Breast epithelium (tissue), 4 donors: ENCODE measurements at regions not wholly inside any gene's neighbourhood (a gene's known extent, or its start where the extent isn't known, plus 50 kb on each side); places are given as distances from the start of the nearest gene placed in this dataset.

ENCODE experiments used
- DNase-seq, 2 donors: peaks; one replicate each; pipeline ENCODE4 v3.0.0-alpha.2; 2019; ENCODE audit warnings: low spot score in 2 of 2
- H3K27ac ChIP-seq, 2 donors: fragments of 200-600 bp; sonication (generic) in 1 of 2; one replicate each; pipeline ENCODE4 v1.5.1; 2016 to 2019; ENCODE audit warnings: mild to moderate bottlenecking in 1 of 2
- H3K27me3 ChIP-seq, 2 donors: fragments of 200-600 bp; sonication (generic) in 1 of 2; one replicate each; pipeline versions ENCODE4 v1.5.1 to v1.6.0; 2017 to 2019; ENCODE audit warnings: control low read depth in 1 of 2, mild to moderate bottlenecking in 1 of 2
- H3K36me3 ChIP-seq: fragments of 200-600 bp; one replicate; pipeline ENCODE4 v1.5.1; 2019
- H3K4me1 ChIP-seq, 2 donors: fragments of 200-600 bp; sonication (generic); one replicate each; pipeline ENCODE4 v1.5.1; 2016 to 2019; ENCODE audit warnings: control low read depth in 1 of 2
- H3K4me3 ChIP-seq, 3 donors: fragments of 200-600 bp; sonication (generic); 1 replicate in 2 of 3; 2 replicates in 1 of 3; pipeline ENCODE4 v1.5.1; 2016 to 2019; ENCODE audit warnings: mild to moderate bottlenecking in 3 of 3, moderate library complexity in 2 of 3
- H3K9me3 ChIP-seq, 2 donors: fragments of 200-600 bp; sonication (generic) in 1 of 2; one replicate each; pipeline ENCODE4 v1.5.1; 2016 to 2019; ENCODE audit warnings: control low read depth in 1 of 2
- POLR2A ChIP-seq: fragments of 450-650 bp; IDR thresholded peaks from one replicate; pipeline ENCODE4 v1.6.1; 2016; ENCODE audit warnings: antibody characterized with exemption, mild to moderate bottlenecking, moderate library complexity
- POLR2AphosphoS5 ChIP-seq, 3 donors: sonication (generic); formaldehyde crosslinking; IDR thresholded peaks; one replicate each; pipeline ENCODE4 v1.6.1; 2017; ENCODE audit warnings: antibody characterized with exemption in 3 of 3
- intact Hi-C: fragments of 100-400 bp; cut with DNase I; formaldehyde crosslinking; loops from one replicate; pipeline ENCODE4 v1.15.1; 2023; ENCODE audit warnings: low total_unique reads
- TF ChIP-seq, protein P1 (sequence below), 3 donors: fragments of 450-650 bp; IDR thresholded peaks; one replicate each; pipeline ENCODE4 v1.5.1; 2016 to 2017; ENCODE audit warnings: antibody characterized with exemption in 3 of 3, mild to moderate bottlenecking in 3 of 3, moderate library complexity in 3 of 3

- DNase-seq, result no peak
- H3K27ac ChIP-seq, result peak overlapping the region in 1 of 2 donors; percentile 70
- no peaks in the 10 kb centered on the region for H3K27me3 ChIP-seq
- H3K4me3 ChIP-seq, result no peak overlapping the region
- H3K4me1 ChIP-seq, result no peaks in the 10 kb centered on the region
- intact Hi-C loops, result loop anchor here (1.0 kb wide), 1 partner anchor 18 kb away; no protein-coding TSS in a partner anchor
- TF ChIP-seq POLR2AphosphoS5 (IDR thresholded peaks at IDR 0.05) (peak in 1 of 3 donors; percentile 53), POLR2A (no peak)
- no peaks in the 10 kb centered on the region for H3K9me3 ChIP-seq
- no peaks in the 10 kb centered on the region for H3K36me3 ChIP-seq
Measured at GRCh38 chr2:12192762-12193161, 446.3 kb downstream of the LPIN1 start.

- Histone ChIP-seq H3K27ac (no peak overlapping the region), H3K4me1 (no peaks in the 10 kb centered on the region), H3K9me3 (no peaks in the 10 kb centered on the region), H3K4me3 (no peak overlapping the region), H3K27me3 (no peaks in the 10 kb centered on the region), H3K36me3 (no peaks in the 10 kb centered on the region)
- DNase-seq, result no peak
- intact Hi-C loops, result no loop called here
- TF ChIP-seq, protein P1, sequence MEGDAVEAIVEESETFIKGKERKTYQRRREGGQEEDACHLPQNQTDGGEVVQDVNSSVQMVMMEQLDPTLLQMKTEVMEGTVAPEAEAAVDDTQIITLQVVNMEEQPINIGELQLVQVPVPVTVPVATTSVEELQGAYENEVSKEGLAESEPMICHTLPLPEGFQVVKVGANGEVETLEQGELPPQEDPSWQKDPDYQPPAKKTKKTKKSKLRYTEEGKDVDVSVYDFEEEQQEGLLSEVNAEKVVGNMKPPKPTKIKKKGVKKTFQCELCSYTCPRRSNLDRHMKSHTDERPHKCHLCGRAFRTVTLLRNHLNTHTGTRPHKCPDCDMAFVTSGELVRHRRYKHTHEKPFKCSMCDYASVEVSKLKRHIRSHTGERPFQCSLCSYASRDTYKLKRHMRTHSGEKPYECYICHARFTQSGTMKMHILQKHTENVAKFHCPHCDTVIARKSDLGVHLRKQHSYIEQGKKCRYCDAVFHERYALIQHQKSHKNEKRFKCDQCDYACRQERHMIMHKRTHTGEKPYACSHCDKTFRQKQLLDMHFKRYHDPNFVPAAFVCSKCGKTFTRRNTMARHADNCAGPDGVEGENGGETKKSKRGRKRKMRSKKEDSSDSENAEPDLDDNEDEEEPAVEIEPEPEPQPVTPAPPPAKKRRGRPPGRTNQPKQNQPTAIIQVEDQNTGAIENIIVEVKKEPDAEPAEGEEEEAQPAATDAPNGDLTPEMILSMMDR (IDR thresholded peaks at IDR 0.05), result no peak
- TF ChIP-seq POLR2AphosphoS5 (IDR thresholded peaks at IDR 0.05) (no peak), POLR2A (no peak)
Measured at GRCh38 chr2:12194968-12195367, 448.5 kb downstream of the LPIN1 start.

DNA sequence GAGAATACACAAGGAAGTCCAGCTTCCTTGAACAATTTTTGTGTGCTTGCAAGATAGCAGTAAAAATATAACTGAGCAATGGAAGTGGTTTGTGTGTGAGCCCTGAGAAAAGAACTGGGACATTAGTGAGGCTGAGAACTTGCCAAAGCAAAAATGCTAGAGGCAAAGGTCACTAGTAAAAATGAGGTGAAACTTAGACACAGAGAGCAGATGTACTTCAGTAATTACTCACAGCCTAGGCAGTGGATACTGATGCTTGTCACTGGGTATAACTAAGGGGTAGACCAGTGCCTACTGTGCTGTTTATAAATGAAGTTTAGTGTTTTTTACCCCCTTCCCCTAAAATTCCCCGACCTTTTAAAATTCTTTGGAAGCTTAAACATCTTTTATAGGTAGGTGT is 450.1 kb downstream of the LPIN1 start:
- DNase-seq, result no peak
- TF ChIP-seq, protein P1 (IDR thresholded peaks at IDR 0.05), result no peak
- no peak for TF ChIP-seq POLR2AphosphoS5 (IDR thresholded peaks at IDR 0.05)
- Histone ChIP-seq H3K27ac (no peak overlapping the region), H3K9me3 (no peaks in the 10 kb centered on the region), H3K4me3 (no peak overlapping the region), H3K36me3 (no peaks in the 10 kb centered on the region), H3K4me1 (no peaks in the 10 kb centered on the region), H3K27me3 (no peaks in the 10 kb centered on the region)
- intact Hi-C loops, result no loop called here

GRCh38 chr2:12197133-12197532 is 450.7 kb downstream of the LPIN1 start:
- TF ChIP-seq, protein P1 (IDR thresholded peaks at IDR 0.05), result no peak
- TF ChIP-seq POLR2A (no peak), POLR2AphosphoS5 (IDR thresholded peaks at IDR 0.05) (no peak)
- intact Hi-C loops, result no loop called here
- DNase-seq, result no peak

GRCh38 chr2:12199491-12200211 is 453.2 kb downstream of the LPIN1 start:
- Histone ChIP-seq H3K36me3 (no peaks in the 10 kb centered on the region), H3K4me1 (no peaks in the 10 kb centered on the region), H3K27me3 (no peaks in the 10 kb centered on the region), H3K4me3 (no peak overlapping the region), H3K27ac (no peak overlapping the region), H3K9me3 (no peaks in the 10 kb centered on the region)
- no peak for DNase-seq
- intact Hi-C loops, result no loop called here
- TF ChIP-seq POLR2AphosphoS5 (IDR thresholded peaks at IDR 0.05), result no peak
- no peak for TF ChIP-seq POLR2A
- TF ChIP-seq, protein P1 (IDR thresholded peaks at IDR 0.05), result no peak

More at GRCh38 chr2:12197133-12197532, 450.7 kb downstream of the LPIN1 start:
- no peak overlapping the region for H3K27ac ChIP-seq
- H3K4me3 ChIP-seq, result no peak overlapping the region
- no peaks in the 10 kb centered on the region for H3K4me1 ChIP-seq
- no peaks in the 10 kb centered on the region for H3K36me3 ChIP-seq
- no peaks in the 10 kb centered on the region for H3K27me3 ChIP-seq
- no peaks in the 10 kb centered on the region for H3K9me3 ChIP-seq
